ENCODE measurements at regions not wholly inside any gene's neighbourhood (a gene's known extent, or its start where the extent isn't known, plus 50 kb on each side); places are given as distances from the start of the nearest gene placed in this dataset.

GRCh38 chr4:34194585-34194984 is 2049.7 kb downstream of the ARAP2 start:
- TF ChIP-seq CTCF (IDR thresholded peaks at IDR 0.05), result no peak
- TF ChIP-seq POLR2A (IDR thresholded peaks at IDR 0.05), result no peak
- no peak for TF ChIP-seq EP300 (IDR thresholded peaks at IDR 0.05)
